ENCODE measurements at regions not wholly inside any gene's neighbourhood (a gene's known extent, or its start where the extent isn't known, plus 50 kb on each side); places are given as distances from the start of the nearest gene placed in this dataset.

DNA sequence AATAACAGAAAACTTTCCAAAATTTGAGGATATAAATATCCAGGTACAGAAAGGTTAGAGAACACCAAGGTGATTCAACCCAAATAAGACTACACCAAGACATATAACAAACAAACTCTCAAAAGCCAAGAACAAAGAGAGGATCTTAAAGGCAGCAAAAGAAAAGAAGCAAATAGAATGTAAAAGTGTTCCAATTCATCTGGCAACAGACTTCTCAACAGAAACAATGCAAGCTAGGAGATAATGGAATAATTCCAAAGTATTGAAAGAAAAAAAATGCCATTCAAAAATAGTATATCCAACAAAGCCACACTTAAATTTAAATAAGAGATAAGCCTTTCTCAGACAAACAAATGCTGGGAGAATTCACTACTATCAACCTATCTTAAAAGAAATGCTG is 153.0 kb upstream of the FAT3 start:
- DNase-seq (ENCODE audit: low read depth in 2 of 2): no peak
- no peak overlapping the region for H3K4me3 ChIP-seq (replicated peaks in 1 of 2; ENCODE audit: low read depth in 2 of 2, low read length in 2 of 2)
- TF ChIP-seq, protein P1, sequence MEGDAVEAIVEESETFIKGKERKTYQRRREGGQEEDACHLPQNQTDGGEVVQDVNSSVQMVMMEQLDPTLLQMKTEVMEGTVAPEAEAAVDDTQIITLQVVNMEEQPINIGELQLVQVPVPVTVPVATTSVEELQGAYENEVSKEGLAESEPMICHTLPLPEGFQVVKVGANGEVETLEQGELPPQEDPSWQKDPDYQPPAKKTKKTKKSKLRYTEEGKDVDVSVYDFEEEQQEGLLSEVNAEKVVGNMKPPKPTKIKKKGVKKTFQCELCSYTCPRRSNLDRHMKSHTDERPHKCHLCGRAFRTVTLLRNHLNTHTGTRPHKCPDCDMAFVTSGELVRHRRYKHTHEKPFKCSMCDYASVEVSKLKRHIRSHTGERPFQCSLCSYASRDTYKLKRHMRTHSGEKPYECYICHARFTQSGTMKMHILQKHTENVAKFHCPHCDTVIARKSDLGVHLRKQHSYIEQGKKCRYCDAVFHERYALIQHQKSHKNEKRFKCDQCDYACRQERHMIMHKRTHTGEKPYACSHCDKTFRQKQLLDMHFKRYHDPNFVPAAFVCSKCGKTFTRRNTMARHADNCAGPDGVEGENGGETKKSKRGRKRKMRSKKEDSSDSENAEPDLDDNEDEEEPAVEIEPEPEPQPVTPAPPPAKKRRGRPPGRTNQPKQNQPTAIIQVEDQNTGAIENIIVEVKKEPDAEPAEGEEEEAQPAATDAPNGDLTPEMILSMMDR (IDR thresholded peaks at IDR 0.05; ENCODE audit: low read depth, low read length): no peak

DNA sequence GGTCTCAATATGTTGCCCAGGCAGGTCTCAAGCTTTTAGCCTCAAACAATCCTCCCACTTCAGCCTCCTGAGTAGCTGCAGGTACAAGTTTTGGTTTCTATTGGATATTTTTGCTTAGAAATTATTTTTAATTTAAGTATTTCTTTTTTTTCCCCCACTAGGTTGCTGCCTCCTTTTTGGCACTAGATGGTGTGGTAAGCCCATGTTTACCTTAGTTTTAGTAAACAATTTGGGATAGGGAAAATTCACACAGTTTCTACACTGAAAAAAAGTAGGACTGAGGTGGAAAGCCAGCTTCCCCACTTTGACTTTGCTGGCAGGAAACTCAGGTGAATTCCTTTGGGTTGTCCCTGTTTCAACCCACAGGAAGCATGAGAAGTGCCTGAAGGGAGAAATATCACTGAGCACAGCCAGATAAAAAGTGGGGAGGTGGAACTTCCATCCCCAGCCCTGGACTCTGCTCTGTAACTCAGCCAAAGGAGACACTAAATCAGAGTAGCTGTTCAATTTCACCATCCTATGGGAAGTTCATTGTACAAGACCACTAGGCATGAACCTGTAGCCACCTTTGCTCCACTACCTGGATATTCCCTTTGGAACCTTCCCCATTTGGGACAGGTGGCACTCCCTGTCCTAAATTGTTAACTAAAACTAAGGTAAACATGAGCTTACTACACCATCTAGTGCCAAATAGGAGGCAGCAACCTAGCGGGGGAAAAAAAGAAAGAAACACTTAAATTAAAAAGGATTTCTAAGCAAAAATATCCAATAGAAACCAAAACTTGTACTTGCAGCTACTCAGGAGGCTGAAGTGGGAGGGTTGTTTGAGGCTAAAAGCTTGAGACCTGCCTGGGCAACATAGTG is 154.4 kb upstream of the FAT3 start:
- TF ChIP-seq, protein P1 (IDR thresholded peaks at IDR 0.05; ENCODE audit: low read depth, low read length): no peak
- peak; percentile 7 to 12 for DNase-seq (ENCODE audit: low read depth in 2 of 2)

DNA sequence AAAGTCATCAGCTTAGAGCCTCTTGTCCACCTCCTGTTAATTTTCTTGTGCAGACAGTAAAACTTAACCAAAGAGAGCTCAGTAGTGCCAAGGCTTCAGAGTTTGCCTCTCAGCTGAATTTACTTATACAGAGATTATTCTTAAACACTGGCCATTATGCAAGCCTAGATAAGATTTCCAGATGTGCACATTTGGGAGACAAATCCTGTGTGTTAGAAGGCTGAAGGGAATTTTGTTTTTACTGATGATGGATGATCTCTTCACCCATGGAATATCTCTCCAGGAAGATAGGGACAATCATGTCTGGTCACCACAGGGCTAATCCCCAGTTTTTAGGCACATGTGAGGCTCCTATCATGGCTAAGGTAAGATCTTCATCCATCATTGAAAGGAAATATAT is 157.6 kb upstream of the FAT3 start:
- H3K4me3 ChIP-seq (replicated peaks in 1 of 2; ENCODE audit: low read depth in 2 of 2, low read length in 2 of 2): no peak overlapping the region
- no peak for DNase-seq (ENCODE audit: low read depth in 2 of 2)
- TF ChIP-seq, protein P1 (IDR thresholded peaks at IDR 0.05; ENCODE audit: low read depth, low read length): no peak

More for the DNA sequence above, 154.4 kb upstream of the FAT3 start:
- H3K4me3 ChIP-seq (replicated peaks in 1 of 2; ENCODE audit: low read depth in 2 of 2, low read length in 2 of 2): no peak overlapping the region

DNA sequence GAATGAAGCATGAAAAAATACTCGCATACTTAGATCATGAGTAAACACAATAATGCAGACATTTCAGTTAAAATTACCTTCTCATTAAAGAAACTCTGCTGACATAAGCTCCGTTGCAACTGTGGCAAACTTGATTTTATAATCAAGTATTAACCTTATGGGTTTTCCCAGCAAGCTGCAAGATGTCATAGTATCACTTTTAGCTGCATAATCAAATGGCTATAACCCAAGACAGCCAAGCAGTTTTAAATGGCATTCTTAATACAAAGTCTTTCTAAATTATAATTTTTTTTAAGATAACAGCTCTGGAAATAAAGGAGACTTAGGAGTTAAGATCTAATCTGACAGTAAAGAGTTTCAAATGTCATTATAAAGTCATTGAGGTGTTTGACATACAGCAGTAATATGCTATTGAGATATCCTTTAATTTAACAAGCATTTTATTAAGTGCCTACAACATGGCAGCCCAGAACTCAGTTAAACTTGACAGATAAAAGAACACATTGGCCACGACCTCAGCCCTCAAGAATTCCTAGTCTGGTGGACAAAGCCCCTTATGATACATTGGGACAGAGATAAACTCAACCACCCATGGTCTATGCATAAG is 163.1 kb upstream of the FAT3 start:
- H3K4me3 ChIP-seq (replicated peaks in 1 of 2; ENCODE audit: low read depth in 2 of 2, low read length in 2 of 2): no peak overlapping the region
- TF ChIP-seq, protein P1 (IDR thresholded peaks at IDR 0.05; ENCODE audit: low read depth, low read length): no peak
- no peak for DNase-seq (ENCODE audit: low read depth in 2 of 2)

DNA sequence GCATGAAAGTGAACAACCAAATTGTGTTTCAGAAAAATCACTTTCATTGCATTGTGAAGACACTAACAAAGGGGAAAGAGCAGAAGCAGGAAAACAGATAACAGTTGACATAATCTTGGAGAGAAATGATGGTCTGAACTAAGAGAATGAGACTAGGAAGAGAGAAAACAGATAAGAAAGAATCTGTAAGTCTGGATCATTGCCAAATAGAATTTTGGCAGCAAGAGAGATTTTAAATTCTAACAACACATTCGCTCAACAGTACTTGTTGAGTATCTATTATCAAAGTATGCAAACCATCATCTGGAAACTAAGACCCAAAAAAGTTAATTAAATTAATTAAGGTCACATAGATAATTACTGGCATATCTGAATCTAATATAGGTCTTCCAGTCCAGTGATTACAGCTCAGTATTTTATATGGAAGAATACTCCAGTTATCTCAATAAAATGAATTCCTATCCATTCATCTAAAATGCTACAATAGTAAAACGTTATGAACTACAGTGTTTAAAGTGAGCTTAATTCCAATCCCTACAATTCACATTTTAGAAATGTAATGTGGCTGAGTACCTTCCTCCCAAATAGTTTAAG is 166.7 kb upstream of the FAT3 start:
- DNase-seq (ENCODE audit: low read depth in 2 of 2): peak in 1 of 2 donors; percentile 23
- H3K4me3 ChIP-seq (replicated peaks in 1 of 2; ENCODE audit: low read depth in 2 of 2, low read length in 2 of 2): no peak overlapping the region
- TF ChIP-seq, protein P1 (IDR thresholded peaks at IDR 0.05; ENCODE audit: low read depth, low read length): no peak

DNA sequence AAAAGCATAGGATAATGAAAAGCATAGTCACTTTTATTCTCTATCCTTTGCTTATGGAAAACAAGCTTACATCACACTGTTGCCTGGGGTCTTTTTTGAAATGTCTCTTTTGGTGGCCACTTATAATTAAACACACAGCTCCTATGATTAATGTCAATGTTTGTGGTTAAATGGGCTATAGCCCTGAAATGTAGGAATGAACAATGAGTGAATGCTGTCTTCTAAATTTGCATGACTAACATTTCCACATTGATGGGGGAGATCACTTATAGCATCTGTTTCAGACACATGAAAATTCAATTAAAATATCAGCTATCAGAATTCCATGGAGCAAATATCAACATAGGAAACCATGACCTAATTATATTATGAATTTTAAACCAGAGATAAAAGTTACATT is 171.4 kb upstream of the FAT3 start:
- DNase-seq (ENCODE audit: low read depth in 2 of 2): no peak
- H3K4me3 ChIP-seq (replicated peaks in 1 of 2; ENCODE audit: low read depth in 2 of 2, low read length in 2 of 2): no peak overlapping the region
- TF ChIP-seq, protein P1 (IDR thresholded peaks at IDR 0.05; ENCODE audit: low read depth, low read length): no peak

Measured in cardiac fibroblast (primary cell).